PC-9 (cell line): ENCODE measurements at regions not wholly inside any gene's neighbourhood (a gene's known extent, or its start where the extent isn't known, plus 50 kb on each side); places are given as distances from the start of the nearest gene placed in this dataset.

ENCODE experiments used
- BruUV-seq: library from RNA; stranded (reverse); fragments of 400-500 nt; replicated peaks from 2 replicates; lab custom pipeline; 2021; lab: Mats Ljungman, UMichigan
- CTCF ChIA-PET: fragments of 300-600 bp; sonication (Branson Sonifier 250); formaldehyde crosslinking; loops from one replicate; lab custom pipeline; 2022; ENCODE audit warnings: antibody characterized with exemption; lab: Charles Lee
- POLR2A ChIA-PET: fragments of 300-600 bp; sonication (Branson Sonifier 250); formaldehyde crosslinking; loops from one replicate; lab custom pipeline; 2022; ENCODE audit warnings: antibody characterized with exemption; ENCODE audit not compliant: unreplicated experiment; lab: Charles Lee
- DNase-seq, 2 experiments: peaks; one replicate each; pipeline versions ENCODE4 v3.0.0 to v3.0.0-alpha.2; 2015 to 2022; ENCODE audit warnings: mixed read lengths in 1 of 2
- H2AFZ ChIP-seq: fragments of 200-600 bp; sonication (generic); 2 replicates; pipeline ENCODE4 v1.8.1; 2017; ENCODE audit warnings: antibody characterized with exemption
- H3F3A ChIP-seq: fragments of 200-600 bp; sonication (generic); 2 replicates; pipeline ENCODE4 v1.8.1; 2017; ENCODE audit warnings: antibody characterized with exemption, mild to moderate bottlenecking, low read depth; ENCODE audit not compliant: insufficient read depth
- H3K27ac ChIP-seq: fragments of 200-600 bp; sonication (generic); 2 replicates; pipeline ENCODE4 v1.6.1; 2016; ENCODE audit warnings: mixed run types
- H3K27me3 ChIP-seq: fragments of 200-600 bp; sonication (generic); 2 replicates; pipeline ENCODE4 v1.6.1; 2016; ENCODE audit warnings: low read depth, mixed run types; ENCODE audit not compliant: insufficient read depth
- H3K36me3 ChIP-seq: fragments of 200-600 bp; sonication (generic); 2 replicates; pipeline ENCODE4 v1.6.1; 2016; ENCODE audit warnings: low read depth, mixed run types
- H3K4me1 ChIP-seq: fragments of 200-600 bp; sonication (generic); replicated peaks from 2 replicates; pipeline ENCODE4 v1.6.1; 2016; ENCODE audit warnings: mixed run types; ENCODE audit not compliant: insufficient read depth
- H3K4me2 ChIP-seq: fragments of 200-600 bp; sonication (generic); 2 replicates; pipeline ENCODE4 v1.6.1; 2017; ENCODE audit warnings: mixed run types
- H3K4me3 ChIP-seq: fragments of 200-600 bp; sonication (generic); 2 replicates; pipeline ENCODE4 v1.6.1; 2016; ENCODE audit warnings: mixed run types
- H3K79me2 ChIP-seq: fragments of 200-600 bp; sonication (generic); 2 replicates; pipeline ENCODE4 v1.6.1; 2017; ENCODE audit warnings: low read depth, mixed run types
- H3K9me2 ChIP-seq: fragments of 200-600 bp; sonication (generic); 2 replicates; pipeline ENCODE4 v1.8.1; 2017; ENCODE audit warnings: mild to moderate bottlenecking; ENCODE audit not compliant: insufficient read depth
- H3K9me3 ChIP-seq: fragments of 200-600 bp; sonication (generic); 2 replicates; pipeline ENCODE4 v1.8.1; 2016; ENCODE audit warnings: low read depth; ENCODE audit not compliant: insufficient read depth
- H4K20me1 ChIP-seq: fragments of 200-600 bp; sonication (generic); 2 replicates; pipeline ENCODE4 v1.8.1; 2017; ENCODE audit not compliant: insufficient read depth
- CTCF ChIP-seq: fragments of 200-600 bp; sonication (generic); conservative IDR thresholded peaks from 2 replicates; pipeline ENCODE4 v1.6.1; 2017; ENCODE audit warnings: mixed run types, antibody characterized with exemption, mild to moderate bottlenecking, moderate library complexity
- EZH2 ChIP-seq: fragments of 200-600 bp; sonication (generic); IDR thresholded peaks from 2 replicates; pipeline ENCODE4 v1.8.0; 2017; ENCODE audit warnings: antibody characterized with exemption, low read depth
- intact Hi-C: fragments of 100-400 bp; cut with micrococcal nuclease; formaldehyde crosslinking; loops from one replicate; pipeline ENCODE4 v1.10.0; 2022; ENCODE audit not compliant: unreplicated experiment

DNA sequence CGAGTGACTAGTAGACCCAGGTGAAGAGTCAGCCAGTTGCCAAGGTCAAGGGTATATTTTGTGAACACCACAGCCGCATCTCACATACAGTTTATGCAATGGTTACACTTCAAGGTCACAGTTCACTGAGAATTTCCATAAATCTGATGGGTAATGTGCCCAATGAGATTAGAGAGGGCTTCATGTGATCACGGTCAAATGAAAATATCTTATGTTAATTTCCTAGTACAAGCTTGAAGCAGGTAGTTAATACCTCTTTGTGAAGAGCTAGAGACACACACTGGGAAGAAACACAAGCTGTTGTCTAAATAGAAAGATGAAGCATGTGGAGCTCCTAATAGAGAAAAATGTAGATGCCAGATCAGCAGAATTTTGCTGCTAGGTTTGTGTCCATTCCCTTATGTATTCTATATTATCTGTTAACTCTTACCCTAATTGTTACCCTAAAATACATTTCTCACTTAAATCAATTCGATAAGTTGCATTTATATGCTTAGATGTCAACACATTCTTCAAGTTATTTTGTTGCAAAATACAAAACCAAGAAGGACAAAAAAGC lies 136.0 kb downstream of the NR2F2 start:
- Histone ChIP-seq H3K9me2 (no peaks in the 10 kb centered on the region), H2AFZ (no peak overlapping the region), H3K9me3 (no peaks in the 10 kb centered on the region), H3K4me3 (no peak overlapping the region), H3K4me1 (no peaks in the 10 kb centered on the region), H4K20me1 (no peaks in the 10 kb centered on the region), H3K79me2 (no peaks in the 10 kb centered on the region), H3K36me3 (no peaks in the 10 kb centered on the region), H3K27ac (no peak overlapping the region), H3K27me3 (peaks cover 49% of the 10 kb centered on the region), H3F3A (no peaks in the 10 kb centered on the region), H3K4me2 (no peak overlapping the region)
- ChIA-PET POLR2A (no interaction called here), CTCF (no interaction called here)
- TF ChIP-seq EZH2 = no peak
- TF ChIP-seq CTCF = no peak
- intact Hi-C loops = no loop called here
- no peak for DNase-seq
- no TSS peak for BruUV-seq

DNA sequence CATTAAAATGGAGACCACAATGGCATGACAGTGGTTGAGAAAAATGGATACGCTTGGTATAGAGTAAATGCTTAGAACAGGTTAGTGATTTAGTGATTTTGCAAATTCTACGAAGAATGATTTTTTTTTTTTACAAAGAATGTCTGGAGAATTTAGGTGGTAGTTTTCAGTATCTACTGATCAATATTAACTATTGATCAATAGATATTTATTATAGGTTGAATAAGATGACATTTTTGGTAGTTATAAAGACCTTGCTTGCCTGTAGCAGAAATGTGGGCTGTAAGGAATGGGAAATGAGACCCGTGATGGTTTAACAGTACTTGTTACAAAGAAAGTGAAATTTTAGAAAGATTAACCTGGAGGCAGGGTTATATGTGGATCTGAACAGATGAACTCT lies 137.5 kb downstream of the NR2F2 start:
- Histone ChIP-seq H3K4me2 (no peak overlapping the region), H3K9me3 (no peaks in the 10 kb centered on the region), H4K20me1 (no peaks in the 10 kb centered on the region), H2AFZ (no peak overlapping the region), H3K36me3 (no peaks in the 10 kb centered on the region), H3K27ac (no peak overlapping the region), H3K79me2 (no peaks in the 10 kb centered on the region), H3K9me2 (no peaks in the 10 kb centered on the region), H3F3A (no peaks in the 10 kb centered on the region), H3K4me1 (no peaks in the 10 kb centered on the region), H3K4me3 (no peak overlapping the region), H3K27me3 (peaks cover 64% of the 10 kb centered on the region)
- TF ChIP-seq EZH2 = no peak
- no peak for TF ChIP-seq CTCF
- CTCF ChIA-PET = no interaction called here
- no peak for DNase-seq
- POLR2A ChIA-PET = no interaction called here
- no TSS peak for BruUV-seq
- intact Hi-C loops = no loop called here

GRCh38 chr15:96470681-96471310 lies 140.3 kb downstream of the NR2F2 start:
- Histone ChIP-seq H3K9me3 (no peaks in the 10 kb centered on the region), H2AFZ (no peak overlapping the region), H3K27me3 (peaks cover 52% of the 10 kb centered on the region), H3K4me2 (no peak overlapping the region), H3K4me3 (no peak overlapping the region), H4K20me1 (no peaks in the 10 kb centered on the region), H3K9me2 (no peaks in the 10 kb centered on the region), H3K27ac (no peak overlapping the region), H3K36me3 (no peaks in the 10 kb centered on the region), H3K79me2 (no peaks in the 10 kb centered on the region), H3K4me1 (no peaks in the 10 kb centered on the region), H3F3A (no peaks in the 10 kb centered on the region)
- DNase-seq = no peak
- TF ChIP-seq EZH2 (no peak), CTCF (no peak)
- CTCF ChIA-PET = no interaction called here
- no TSS peak for BruUV-seq
- POLR2A ChIA-PET = no interaction called here
- intact Hi-C loops = no loop called here
